ENCODE measurements at regions not wholly inside any gene's neighbourhood (a gene's known extent, or its start where the extent isn't known, plus 50 kb on each side); places are given as distances from the start of the nearest gene placed in this dataset.
"Not testable (repeated sequence)": the region's sequence is repeated elsewhere in the genome, so short reads cannot be mapped to it uniquely, and the experiment has no call there.

DNA sequence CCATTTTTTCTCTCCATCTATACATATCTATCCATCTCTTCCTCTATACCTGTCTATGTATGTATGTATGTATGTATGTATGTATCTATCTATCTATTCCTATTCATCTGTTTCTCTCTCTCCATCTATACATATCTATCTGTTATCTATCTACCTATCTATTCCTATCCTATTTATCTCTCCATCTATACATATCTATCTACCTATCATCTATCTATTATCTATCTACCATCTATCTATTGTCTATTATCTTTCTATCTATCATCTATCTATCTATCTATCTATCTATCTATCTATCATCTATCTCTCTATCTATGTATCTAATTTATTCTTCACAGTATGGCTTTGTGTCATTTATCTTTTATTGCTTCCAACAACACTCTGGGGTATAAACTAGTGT, 1124.4 kb downstream of the TYW1 start:
- no peak for DNase-seq

DNA sequence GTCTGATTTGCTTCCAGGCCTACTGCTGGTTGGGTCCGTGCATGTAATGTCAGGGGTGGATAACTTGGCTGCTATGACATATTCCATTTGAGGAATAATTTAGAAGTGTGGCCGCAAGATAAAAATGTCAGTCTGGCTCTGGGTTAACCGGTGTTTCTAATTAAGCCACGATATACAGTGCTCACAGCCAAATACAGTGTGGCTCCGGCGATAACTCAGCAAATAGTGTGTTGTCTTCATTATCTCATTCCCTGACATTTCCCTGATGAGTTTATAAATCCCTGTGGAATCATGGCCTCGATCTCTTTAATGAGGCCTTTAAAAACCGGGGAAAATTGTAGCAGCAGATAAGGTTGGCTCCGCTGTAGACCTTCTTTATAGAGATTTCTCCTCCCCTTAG, 1125.0 kb downstream of the TYW1 start:
- no peak for DNase-seq

DNA sequence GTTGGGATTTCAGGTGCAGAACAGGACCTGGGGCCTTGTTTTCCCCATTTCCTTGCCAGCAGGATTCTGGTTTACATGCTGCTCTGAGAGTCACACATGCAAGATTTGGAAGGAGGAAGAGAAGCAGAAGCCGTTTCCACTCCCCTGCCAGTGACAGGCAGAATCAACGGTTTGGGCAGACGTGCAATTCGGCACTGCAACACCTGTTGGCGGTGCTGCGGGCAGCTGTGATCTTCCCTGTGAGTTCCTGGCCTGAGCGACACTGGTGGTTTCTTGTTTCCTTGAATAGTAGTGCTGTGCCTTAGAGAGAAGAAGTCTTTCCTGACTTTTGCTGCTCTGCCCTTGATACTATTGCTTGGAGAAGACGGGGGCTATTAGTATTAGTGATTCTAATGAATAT, 1126.2 kb downstream of the TYW1 start:
- DNase-seq: no peak

DNA sequence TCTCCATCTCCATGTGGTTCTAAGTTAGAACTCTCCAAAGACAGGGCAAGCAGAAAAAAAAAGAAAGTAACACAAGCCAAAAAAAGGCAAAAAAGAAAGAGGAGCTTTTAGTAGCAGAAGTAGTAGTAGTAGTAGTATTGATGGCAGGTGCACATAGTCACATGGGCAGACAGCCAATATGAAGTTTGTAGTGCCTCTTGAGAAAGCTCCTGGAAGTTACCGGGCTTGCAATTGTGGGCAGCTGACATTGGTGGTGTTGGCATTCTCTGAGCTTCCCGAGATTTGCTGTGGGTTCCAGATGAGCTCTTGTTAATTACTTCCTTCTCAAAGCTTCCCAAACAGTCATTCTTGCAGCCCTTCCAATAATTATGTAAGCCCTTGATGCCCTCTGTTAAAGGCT, 1128.5 kb downstream of the TYW1 start:
- no peak for DNase-seq

DNA sequence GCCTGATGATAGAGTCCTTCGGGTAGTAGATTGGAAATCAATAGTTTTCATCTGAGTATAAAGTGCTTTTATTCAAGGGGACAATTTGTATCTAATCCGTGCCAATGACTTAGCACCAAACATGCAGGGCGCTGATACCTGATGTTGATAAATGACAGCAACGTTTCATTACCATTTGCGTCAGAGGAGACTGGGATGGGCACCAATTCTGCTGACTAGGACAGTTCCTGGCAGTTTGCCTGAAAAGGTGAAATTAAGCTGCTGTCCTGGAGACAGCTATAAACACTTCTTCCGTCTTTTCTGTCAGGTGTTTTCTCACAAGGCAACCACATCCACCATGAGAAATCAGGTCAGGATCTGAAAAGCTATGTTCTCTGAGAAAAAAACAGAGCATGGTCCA, 1136.4 kb downstream of the TYW1 start:
- no peak for DNase-seq

DNA sequence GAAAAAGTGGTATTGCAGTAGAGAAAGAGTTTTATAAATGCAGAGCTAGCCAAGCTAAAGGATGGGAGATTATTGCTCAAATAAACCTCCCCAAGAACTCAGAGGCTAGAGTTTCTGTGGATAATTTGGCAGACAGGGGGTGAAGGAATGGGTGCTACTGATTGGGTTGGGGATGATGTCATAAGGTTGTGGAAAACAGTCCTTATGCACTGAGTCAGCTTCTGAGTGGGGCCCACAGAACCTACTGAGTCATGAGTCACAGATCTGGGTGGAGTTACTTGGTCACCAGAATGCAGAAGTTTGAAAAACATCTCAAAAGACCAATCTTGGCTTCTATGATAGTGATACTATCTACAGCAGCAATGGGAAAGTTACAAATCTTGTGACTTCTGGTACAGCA, 1146.7 kb downstream of the TYW1 start:
- no peak for DNase-seq

DNA sequence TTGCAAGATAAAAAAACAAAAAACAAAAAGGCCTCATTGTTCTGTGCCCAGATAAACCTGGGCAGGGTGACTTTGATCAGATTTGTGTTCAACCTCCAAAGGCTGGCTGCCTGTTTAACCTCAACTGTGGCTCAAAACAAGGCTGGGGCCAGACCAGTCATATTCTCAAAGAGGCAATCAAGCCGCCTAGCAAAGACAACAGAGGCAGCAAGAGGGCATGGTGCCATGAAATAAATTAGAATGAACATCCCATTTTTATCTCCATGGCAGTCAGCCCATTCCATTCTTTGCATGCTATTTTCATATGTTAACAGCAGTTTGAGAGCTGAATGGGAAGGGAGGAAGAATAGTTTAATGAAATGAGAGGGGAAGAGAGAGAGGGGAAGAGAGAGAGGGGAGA, 1150.3 kb downstream of the TYW1 start:
- DNase-seq: no peak

DNA sequence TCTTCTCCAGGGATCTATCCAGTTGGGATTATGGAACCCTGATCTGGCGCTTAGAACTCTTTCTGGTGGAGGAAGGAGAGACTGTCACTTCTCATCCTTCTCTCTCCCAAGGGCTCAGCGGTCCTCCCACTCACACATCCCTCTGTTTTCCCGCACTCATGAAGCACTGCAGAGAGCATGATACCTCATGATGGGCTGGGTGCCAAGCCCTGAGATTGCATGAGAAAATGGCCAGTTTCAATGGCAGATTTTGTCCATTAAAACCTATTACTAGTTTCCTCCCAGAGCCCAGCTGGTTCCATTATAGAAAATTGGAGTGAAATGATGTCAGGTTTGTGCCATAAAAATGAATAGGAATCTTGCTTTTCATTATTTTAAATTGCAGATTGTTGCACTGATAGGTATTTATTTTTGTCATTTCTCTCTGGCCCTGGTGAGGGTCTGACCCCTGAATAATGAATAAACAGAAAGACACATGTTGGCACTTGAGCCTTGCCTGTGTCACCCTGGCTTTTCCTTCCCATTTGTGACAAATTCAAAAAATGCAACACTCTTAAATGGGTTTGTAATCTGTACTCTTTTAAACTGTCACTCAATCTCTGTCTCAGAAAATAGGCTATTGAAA, 1151.1 kb downstream of the TYW1 start:
- no peak for DNase-seq

DNA sequence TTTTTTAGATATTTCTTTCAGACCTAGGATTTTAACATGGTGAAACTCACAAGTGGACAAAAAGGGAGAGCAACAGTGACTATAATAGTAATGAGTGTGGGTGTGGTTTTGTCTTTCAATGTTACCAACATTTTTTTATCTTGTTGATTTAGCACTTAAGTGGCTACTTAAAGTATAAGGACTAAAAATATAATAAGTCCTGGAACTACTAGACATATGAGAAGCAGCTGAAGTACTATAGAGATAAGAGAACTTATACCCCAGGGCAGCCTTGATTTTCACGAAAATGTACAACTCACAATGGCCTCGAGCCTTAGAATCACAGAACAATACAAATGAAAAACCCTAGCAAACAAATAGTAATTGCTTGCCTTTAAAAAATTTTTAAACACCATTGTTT, 1151.8 kb downstream of the TYW1 start:
- DNase-seq: no peak

DNA sequence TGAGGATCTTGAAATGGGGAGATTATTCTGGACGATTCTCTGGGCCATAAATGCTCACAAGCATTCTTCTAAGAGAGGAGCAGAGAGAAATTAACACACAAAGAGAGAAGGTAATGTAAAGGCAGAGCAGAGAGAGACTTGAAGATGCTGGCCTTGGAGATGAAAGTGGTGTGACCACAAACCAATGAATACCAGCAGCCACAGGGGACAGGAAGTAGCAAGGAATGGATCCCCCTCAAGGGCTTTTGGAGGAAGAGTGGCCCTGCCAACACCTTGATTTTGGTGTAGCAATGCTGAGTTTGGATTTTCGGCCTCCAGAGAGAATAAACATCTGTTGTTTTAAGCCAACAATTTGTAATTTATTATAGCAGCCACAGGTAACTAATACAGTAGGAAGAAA, 1155.6 kb downstream of the TYW1 start:
- DNase-seq: no peak

DNA sequence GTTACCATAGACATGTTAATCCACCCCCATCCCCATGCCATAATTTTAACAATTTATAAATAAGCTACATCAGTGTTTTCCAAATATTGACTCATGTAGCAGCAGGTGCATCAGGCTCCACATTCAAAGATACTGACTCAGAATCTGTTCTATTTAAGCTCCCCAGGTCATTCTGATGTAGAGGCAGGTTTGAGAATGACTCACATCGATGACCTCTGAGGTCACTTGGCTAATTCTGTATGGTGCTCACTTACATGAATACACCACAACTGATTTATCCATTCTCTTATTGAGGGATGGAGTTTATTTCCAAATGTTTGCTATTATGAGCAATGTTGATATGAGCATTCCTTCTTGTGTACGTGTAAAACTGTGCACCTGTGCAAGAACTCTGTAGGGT, 1159.0 kb downstream of the TYW1 start:
- DNase-seq: no peak

DNA sequence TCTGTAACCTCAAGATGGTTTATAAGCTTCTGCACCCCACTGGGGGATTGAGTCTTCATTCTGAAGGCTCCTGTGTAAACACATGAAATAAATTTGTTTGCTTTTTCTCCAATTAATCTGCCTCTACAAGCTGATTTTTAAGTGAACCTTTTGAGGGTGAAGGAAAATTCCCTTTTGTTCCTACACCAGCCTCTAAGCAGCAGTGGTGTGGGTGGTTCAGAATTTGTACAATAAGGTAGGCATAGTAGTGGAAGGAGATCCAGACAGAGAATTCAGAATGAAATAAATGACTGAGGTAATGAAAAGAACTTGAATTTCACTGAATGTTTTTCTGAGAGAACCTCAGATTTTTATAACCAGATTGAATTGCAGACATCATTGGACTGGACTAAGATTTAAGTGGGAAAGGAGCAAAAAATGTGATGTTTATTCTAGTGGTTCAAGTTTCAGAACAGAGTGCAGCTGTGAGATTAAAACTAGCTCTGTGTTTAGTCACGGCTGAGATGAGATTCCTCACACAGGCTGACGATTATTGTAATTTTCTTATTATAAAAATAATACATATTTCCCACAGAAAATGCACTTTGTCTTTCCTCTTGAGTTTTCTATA, 1162.2 kb downstream of the TYW1 start:
- no peak for DNase-seq

DNA sequence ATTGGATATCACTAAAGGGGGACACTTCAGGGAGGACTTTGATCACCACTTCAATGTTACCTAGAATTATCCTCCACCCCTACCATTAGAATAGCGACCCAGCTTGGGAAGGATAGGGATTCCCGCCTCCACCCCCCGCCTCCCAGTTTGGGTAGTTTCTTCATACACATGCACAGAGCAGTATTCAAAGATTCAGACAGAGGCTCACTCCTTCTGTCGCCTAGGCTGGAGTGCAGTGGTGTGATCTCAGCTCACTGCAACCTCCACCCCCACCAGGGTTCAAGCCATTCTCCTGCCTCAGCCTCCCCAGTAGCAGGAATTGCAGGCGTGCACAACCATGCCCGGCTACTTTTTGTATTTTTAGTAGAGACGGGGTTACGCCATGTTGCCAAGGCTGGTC, 1166.1 kb downstream of the TYW1 start:
- no peak for DNase-seq

DNA sequence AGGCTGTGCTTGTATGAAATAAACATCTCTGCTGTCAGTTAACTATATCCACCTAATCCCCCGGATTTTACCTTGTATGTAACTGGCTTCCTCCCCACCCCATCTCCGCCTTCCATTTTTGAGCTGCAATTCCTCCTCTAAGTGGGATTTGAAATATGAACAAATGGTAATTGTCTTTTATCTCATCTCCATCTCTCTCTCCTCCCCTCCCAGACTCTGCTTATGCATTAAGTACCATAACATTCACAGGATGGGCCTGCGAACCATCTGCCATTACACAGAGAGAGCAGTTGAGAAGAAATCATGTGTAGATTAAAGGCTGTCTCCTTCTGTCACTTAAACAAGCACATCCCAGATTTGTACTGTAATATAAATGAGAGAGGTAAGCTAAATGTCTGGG, 1169.9 kb downstream of the TYW1 start:
- no peak for DNase-seq

DNA sequence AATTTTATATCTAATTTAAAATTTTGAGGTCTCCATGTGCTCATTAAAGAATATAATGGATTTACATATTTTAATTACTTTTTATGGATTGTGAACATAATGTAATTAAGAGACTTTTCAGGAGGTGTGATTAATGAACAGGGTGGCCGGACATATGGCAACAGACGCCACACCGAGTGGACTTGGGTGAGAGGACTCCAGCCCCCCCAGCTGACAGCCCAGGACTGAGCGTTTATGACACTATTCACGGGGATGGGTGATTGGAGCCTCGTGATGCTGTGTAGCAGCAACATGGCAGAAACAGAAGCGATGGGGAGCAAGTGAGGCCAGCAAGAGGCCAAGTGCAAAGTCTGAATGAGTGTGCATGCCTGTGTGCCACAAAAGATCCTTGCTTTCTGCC, 1176.9 kb downstream of the TYW1 start:
- DNase-seq: no peak

DNA sequence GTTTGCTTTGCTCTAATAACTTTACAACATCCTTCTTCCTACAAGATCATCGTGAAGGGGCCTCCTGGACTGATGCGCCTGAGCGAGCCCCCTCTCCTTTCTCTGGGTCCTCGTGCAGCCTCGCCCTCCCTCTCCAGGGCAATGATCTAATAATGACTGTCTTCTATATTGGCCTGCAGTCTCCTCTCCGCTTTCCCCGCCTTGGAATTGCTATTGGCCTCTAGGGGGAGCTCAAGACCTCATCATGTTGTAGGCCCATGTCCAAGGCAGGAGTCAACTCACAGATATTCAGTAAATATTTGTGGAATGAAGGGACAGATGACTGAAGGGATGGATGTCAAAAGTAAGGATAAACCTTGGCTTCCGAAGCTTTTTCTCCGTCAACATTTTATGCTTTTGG, 1180.3 kb downstream of the TYW1 start:
- peak; percentile 47 for DNase-seq

DNA sequence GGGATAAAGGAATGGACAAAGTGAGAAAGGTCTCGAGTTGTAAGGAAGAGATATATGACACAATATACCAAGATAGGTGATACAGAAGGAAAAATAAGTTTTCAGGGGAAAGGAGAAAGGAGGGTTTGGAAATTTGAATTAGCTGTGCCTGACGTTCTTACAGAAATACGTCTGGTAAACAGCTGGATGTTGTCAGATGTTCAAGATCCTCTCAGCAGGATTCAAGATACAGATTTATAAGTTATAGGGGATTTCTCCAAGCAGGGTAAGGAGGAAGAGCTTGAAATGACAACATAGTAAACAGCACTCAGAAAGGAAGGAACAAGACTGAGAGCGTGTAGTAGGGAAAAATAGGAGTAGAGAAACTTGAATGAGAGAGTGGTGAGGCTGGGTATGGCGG, 1184.1 kb downstream of the TYW1 start:
- no peak for DNase-seq

DNA sequence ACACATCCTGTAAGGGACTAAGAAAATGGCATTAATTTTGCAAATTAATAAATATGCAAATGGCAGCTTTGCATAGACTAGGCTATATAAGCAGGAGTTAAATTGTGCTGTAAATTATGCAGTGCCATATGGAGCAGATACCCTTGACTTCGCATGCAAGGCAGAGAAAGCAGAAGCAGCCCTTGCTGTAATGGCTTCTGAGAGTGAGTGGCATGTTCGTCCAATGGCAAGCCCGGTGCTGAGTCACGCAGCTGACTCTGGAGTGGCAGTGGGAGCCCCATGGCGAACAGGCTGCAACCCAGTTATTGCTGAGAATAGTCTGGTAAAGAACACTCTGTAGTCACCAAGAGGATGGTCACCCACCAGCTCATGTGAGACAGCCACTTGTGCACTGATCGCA, 1186.5 kb downstream of the TYW1 start:
- no peak for DNase-seq

DNA sequence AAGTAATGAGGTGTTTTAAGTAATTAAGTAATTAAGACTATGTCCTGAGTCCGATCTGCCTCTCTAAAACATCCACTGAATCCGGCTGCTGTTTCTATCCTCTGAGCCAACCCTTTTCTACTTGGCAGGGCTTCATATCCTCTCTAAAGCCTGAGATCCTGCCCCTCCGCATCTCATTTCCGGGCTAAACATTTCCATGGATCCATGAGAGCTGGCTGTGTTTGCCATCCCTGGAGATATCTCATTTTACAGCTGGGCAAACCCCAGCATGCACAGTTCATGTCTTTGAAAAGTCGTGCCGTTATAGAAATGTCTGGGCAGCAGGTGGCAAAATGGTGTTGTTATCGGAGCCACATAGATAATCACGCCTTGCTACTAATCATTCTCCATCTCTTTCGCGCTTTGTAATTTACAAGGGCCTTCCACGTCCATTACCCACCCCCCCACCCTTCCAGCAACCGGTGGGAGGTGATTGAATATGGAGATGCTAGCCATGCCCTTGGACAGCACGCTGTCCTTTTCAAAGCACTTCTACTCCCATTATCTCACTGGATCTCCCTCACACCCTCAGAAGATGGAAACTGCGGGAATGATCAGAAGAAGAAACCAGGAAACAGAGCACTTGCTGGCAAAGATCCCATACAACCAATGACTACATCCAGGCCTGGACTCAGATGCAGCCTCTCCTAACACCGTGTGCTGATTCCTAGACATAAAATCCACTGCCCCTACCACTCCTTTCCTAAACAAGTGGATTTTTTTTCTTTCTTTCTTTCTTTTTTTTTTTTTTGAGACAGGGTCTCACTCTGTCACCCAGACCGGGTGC, 1189.2 kb downstream of the TYW1 start:
- DNase-seq: no peak

DNA sequence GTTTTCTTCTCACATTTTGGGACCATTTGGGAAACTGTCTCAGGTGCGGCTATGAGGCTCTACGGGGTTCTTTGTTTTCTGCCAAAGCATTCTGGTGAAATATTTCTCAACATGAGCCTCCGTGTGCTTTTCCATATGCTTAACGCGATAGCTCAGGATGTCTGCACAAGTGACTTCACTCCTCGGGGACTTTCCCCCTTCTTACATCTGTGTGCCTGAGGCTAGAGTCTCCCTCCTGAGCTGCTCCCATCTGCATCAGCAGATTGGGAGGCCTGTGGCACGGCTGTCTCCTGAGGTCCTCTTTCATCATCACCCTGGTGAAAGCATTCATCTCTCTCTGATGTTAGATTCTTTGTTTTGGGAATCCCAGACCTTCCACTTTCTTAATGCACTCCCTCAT, 1190.9 kb downstream of the TYW1 start:
- DNase-seq: no peak

DNA sequence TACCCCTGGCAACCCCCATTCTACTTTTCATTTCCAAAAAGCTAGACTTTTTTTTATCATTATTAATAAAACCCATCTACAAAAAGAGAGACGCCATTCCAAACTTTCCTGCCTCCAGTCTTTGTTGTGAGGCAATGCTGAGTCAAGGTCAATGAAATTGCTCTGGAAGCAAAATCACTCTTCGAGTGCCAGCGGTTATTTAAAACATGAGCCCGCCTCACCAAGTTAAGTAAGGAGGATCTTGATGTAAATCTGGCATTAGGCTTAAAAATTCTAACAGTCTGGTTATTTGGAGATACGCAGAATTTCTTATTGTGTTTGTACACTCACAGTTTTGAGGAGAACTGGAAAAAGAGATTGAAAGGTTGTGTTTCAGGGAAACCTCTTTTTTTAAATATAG, 1196.3 kb downstream of the TYW1 start:
- no peak for DNase-seq

DNA sequence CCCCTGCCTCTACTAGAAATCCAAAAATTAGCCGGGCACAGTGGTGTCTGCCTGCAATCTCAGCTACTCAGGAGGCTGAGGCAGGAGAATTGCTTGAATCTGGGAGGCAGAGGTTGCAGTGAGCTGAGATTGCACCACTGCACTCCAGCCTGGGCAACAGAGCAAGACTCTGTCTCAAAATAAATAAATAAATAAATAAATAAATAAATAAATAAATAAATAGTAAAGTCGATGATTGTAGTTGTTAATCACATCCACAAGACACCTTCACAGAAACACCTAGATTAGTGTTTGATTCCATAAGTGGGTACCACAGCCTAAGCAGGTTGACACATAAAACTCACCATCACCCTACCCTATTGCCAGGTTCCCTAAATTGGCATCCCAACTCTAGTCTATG, 1199.0 kb downstream of the TYW1 start:
- DNase-seq: not testable (repeated sequence)

DNA sequence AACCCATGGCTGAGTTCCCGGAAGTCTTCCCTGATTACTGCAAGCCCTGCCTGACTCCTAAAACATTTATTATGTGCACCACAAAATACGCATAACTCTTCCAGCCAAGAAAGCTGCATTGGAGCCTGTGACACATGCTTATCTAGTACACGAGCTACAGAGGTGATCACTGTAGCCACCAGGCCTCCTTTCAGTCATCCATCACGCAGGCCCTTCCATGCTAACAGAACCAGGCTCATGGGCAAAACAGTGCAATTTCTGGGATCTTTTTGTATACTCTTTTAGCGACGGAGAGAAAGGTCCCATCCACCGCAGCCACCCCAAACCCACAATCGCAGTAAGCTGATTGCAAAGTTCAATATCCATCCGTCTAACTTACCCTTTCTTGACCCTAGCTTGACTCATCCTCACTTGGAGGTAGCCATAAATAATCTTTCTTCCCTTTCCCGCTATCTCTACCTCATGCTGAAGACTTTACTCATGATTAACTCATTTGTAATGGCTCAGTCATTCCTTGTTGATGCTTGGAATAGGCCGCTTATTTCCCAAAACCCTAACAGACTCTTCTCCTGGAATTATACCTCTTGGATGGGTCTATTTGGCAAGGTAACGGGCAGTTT, 1203.5 kb downstream of the TYW1 start:
- no peak for DNase-seq

DNA sequence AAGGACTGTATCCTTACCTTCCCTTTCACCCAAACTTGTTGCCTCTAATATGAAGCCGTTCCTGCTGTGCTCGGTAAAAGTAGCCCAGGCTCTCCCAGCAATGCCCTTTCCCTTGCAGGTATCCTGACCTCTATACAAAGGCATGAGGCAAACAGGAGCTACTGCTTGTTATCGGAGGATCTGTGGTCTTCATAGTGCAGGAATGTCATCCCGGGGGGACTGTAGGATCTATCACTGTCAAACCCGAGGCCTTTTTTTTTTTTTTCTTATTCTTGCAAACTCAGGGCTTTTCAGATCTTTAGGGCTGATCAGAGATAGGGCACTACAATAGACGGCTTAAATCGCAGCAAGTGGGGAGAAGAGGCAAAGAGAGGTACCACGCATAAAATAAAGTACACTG, 1206.6 kb downstream of the TYW1 start:
- no peak for DNase-seq
